Coronary artery (tissue), 2 donors: ENCODE measurements at regions not wholly inside any gene's neighbourhood (a gene's known extent, or its start where the extent isn't known, plus 50 kb on each side); places are given as distances from the start of the nearest gene placed in this dataset.
"Not testable (repeated sequence)": the region's sequence is repeated elsewhere in the genome, so short reads cannot be mapped to it uniquely, and the experiment has no call there.

ENCODE experiments used
- DNase-seq: peaks from one replicate; pipeline ENCODE4 v3.0.0-alpha.2; 2017; ENCODE audit warnings: low spot score
- H3K27ac ChIP-seq, 2 donors: fragments of 200-600 bp; sonication (generic); one replicate each; pipeline ENCODE4 v1.5.1; 2016 to 2019
- H3K4me3 ChIP-seq: fragments of 200-600 bp; sonication (generic); 2 replicates; pipeline ENCODE4 v1.5.1; 2016; ENCODE audit warnings: mild to moderate bottlenecking, moderate library complexity
- TF ChIP-seq, protein P1 (sequence below): fragments of 200-600 bp; sonication (generic); IDR thresholded peaks from one replicate; pipeline ENCODE4 v1.5.1; 2019; ENCODE audit warnings: antibody characterized with exemption

DNA sequence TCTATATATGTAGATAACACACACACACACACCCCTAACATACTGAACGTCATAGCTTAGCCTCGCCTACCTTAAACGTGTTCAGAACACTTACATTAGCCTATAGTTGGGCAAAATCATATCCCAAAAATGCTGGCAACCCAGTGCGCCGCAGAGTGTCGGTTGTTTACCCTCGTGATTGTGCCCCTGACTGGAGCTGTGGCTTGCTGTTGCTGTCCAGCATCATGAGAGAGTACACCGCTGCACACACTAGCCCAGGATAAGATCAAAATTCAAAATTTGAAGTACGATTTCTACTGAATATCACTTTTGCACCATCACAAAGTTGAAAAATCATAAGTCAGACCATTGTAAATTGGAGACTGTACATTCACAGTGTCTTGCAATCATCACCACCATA is 73.1 kb upstream of the COG2 start:
- Histone ChIP-seq H3K27ac (no peak overlapping the region), H3K4me3 (no peak overlapping the region)
- DNase-seq: no peak
- TF ChIP-seq, protein P1, sequence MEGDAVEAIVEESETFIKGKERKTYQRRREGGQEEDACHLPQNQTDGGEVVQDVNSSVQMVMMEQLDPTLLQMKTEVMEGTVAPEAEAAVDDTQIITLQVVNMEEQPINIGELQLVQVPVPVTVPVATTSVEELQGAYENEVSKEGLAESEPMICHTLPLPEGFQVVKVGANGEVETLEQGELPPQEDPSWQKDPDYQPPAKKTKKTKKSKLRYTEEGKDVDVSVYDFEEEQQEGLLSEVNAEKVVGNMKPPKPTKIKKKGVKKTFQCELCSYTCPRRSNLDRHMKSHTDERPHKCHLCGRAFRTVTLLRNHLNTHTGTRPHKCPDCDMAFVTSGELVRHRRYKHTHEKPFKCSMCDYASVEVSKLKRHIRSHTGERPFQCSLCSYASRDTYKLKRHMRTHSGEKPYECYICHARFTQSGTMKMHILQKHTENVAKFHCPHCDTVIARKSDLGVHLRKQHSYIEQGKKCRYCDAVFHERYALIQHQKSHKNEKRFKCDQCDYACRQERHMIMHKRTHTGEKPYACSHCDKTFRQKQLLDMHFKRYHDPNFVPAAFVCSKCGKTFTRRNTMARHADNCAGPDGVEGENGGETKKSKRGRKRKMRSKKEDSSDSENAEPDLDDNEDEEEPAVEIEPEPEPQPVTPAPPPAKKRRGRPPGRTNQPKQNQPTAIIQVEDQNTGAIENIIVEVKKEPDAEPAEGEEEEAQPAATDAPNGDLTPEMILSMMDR: no peak

DNA sequence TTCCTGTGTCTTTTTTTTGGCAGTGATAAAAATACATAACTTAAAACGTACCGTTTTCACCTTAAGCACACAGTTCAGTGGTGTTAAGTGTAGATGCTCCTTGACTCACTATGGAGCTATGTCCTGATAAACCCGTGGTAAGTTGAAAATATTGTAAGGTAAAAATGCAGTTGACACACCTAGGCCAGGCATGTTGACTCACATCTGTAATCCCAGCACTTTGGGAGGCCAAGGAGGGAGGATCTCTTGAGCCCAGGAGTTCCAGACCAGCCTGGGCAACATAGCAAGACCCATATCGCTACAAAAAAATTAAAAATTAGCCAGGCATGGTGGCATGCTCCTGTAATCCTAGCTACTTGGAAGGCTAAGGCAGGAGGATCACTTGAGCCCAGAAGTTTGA is 73.6 kb upstream of the COG2 start:
- no peak overlapping the region for H3K27ac ChIP-seq
- no peak overlapping the region for H3K4me3 ChIP-seq
- TF ChIP-seq, protein P1: no peak
- no peak for DNase-seq

DNA sequence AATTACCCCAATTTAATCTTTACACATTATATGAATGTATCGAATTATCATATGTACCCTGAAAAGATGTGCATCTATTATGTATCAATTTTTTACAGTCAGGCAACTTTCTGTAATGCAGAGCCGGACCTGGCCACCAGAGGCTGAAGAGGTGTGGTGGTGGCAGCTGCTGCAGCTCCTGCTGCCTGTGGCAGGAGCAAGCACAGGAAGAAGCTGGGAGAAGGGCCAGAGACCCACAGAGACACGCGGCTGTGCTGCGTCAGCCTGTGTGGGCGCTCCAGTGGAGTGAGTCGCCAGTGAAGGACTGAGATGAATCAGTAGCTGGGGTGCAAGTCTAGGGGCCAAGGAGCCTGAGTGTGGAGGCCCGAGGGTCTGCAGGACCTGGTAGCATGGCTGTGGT is 74.3 kb upstream of the COG2 start:
- DNase-seq: no peak
- no peak overlapping the region for H3K4me3 ChIP-seq
- TF ChIP-seq, protein P1: no peak
- no peak overlapping the region for H3K27ac ChIP-seq

DNA sequence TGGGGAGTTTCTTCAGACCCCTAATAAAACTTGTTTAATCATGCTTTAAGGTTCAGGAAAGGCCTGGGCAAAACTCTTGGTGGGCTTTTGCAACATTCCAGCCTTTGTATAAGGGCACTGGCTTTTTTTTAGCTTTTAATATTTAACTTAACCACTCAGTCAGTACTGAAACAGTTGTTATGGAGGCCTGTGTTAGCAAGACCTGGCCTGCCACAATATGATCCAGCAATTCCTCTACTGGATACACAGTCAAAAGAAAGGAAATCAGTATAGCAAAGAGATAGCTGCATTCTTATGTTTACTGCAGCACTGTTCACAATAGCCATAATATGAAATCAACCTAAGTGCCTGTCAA is 75.1 kb upstream of the COG2 start:
- H3K4me3 ChIP-seq: no peak overlapping the region
- TF ChIP-seq, protein P1: no peak
- no peak for DNase-seq
- no peak overlapping the region for H3K27ac ChIP-seq

DNA sequence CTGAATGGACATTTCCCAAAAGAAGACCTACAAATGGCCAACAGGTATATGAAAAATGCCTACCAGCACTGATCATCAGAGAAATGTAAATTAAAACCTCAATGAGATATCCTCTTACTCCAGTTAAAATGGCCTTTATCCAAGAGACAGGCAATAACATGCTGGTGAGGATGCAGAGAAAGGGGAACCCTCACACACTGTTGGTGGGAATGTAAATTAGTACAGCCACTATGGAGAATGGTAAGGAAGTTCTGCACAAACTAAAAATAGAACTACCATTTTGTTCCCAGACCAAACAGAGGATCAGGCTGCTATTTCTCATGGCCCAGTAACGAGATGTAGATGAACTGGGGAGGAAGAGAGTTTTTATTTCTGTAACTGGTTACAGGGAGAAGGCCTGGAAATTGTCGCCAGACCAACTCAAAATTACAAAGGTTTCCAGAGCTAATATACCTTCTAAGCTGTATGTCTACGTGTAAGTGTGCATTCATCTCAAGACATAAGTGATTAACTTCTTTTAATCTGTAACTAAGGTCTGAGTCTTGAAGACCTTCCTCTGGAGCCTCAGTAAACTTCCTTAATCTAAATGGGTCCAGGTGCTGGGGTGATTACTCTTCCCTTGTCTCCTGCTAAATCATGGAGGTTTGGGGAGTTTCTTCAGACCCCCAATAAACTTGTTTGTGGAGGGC is 75.6 kb upstream of the COG2 start:
- not testable (repeated sequence) for H3K4me3 ChIP-seq, H3K27ac ChIP-seq, DNase-seq

DNA sequence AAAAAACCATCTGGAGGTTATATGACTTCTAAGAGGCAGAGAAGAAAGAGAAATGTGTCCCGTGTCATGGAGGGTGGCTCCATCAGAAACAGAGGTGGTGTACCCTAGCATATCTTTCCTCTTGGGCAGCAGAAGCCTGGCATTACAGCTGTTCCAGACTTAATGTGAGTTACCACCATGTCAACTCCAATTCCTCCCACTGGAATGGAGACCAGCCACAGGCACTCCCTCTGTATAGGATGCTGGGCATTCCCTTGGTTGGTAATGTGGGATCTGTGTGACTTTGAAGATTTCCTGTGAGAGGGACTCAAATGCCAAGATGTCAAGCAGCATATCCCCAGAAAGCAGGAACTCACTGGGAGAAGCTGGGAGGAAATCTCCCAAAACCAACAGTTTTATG is 77.1 kb upstream of the COG2 start:
- Histone ChIP-seq H3K4me3 (no peak overlapping the region), H3K27ac (no peak overlapping the region)
- TF ChIP-seq, protein P1: no peak
- DNase-seq: no peak

DNA sequence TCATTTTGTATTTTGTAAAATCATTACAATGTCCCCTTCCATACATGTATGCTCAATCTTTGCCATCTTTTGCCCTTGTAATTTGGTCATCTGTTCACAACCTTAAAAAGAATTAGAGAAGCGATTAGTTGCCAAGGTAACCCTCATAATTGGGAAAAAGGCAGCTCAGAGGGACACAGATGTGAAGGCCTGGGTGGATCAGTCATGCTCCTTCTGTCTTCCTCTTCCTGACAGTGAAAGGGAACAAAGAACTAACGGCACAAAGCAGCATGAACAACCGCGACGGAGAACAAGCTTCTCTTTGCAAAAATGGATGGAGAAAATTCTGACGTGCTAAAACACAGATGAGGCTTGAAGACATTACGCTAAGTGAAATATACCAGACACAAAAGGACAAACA is 78.7 kb upstream of the COG2 start:
- Histone ChIP-seq H3K27ac (no peak overlapping the region), H3K4me3 (no peak overlapping the region)
- TF ChIP-seq, protein P1: no peak
- no peak for DNase-seq

DNA sequence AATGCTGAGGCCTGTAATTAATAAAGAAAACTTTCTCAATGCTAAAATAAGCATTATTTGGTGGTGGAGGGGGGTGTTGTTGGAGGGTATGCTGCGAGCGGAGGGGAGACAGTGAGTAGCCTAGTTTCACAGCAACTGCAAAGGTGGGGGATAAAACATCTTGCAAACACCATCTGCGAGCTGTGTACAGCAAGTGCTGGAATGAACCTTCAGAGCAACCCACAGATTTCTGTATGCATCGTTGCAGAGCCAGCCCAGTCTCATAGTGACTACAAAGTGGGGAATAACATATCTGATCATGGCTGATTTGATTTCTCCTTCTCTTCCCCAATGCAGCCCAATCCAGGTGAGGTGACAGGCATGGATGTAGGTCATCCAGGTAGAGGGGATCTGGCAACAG is 80.7 kb upstream of the COG2 start:
- no peak for DNase-seq
- TF ChIP-seq, protein P1: no peak
- no peak overlapping the region for H3K27ac ChIP-seq
- no peak overlapping the region for H3K4me3 ChIP-seq
